WTC11 (cell line): ENCODE measurements at regions not wholly inside any gene's neighbourhood (a gene's known extent, or its start where the extent isn't known, plus 50 kb on each side); places are given as distances from the start of the nearest gene placed in this dataset.

Source experiments
- ATAC-seq: fragments of 200-7000 bp; cut with Tn5 transposase; 2 replicates; pipeline ENCODE4 v1.10.0; 2021; ENCODE audit warnings: mild to moderate bottlenecking, moderate library complexity
- CTCF ChIA-PET: fragments of 300-600 bp; sonication (Branson Sonifier 250); formaldehyde crosslinking; loops from one replicate; lab custom pipeline; 2021; ENCODE audit warnings: antibody characterized with exemption; lab: Charles Lee
- POLR2A ChIA-PET: fragments of 350-600 bp; sonication (Branson Sonifier 250); formaldehyde crosslinking; loops from one replicate; lab custom pipeline; 2021; ENCODE audit warnings: antibody characterized with exemption; lab: Charles Lee
- DNase-seq: peaks from one replicate; pipeline ENCODE4 v3.0.0; 2021; ENCODE audit warnings: low spot score
- H3K27ac Mint-ChIP-seq: 2 replicates; pipeline ENCODE4 v1.8.0; 2021; ENCODE audit warnings: mixed read lengths
- H3K27me3 Mint-ChIP-seq: 2 replicates; pipeline ENCODE4 v1.8.0; 2021; ENCODE audit warnings: low read depth, mild to moderate bottlenecking, moderate library complexity, mixed read lengths
- H3K36me3 Mint-ChIP-seq: 2 replicates; pipeline ENCODE4 v1.8.0; 2021; ENCODE audit warnings: mixed read lengths
- H3K4me1 Mint-ChIP-seq: 2 replicates; pipeline ENCODE4 v1.8.0; 2022; ENCODE audit warnings: mixed read lengths
- H3K4me3 Mint-ChIP-seq: 2 replicates; pipeline ENCODE4 v1.8.0; 2021; ENCODE audit warnings: mild to moderate bottlenecking, moderate library complexity, mixed read lengths
- H3K9me3 Mint-ChIP-seq: 2 replicates; pipeline ENCODE4 v1.8.0; 2021; ENCODE audit warnings: mixed read lengths
- AR ChIP-seq: fragments of 250-450 bp; sonication (Bioruptor Pico); IDR thresholded peaks from 2 replicates; pipeline ENCODE4 v1.9.0; 2021; ENCODE audit warnings: mild to moderate bottlenecking
- ATF3 ChIP-seq: sonication (generic); formaldehyde crosslinking; conservative IDR thresholded peaks from 2 replicates; pipeline ENCODE4 v1.8.1; 2022; ENCODE audit warnings: mild to moderate bottlenecking, missing genetic modification reagents
- ATF6 ChIP-seq: sonication (generic); formaldehyde crosslinking; IDR thresholded peaks from 2 replicates; pipeline ENCODE4 v1.8.1; 2023; ENCODE audit warnings: mild to moderate bottlenecking, missing genetic modification reagents
- ETV6 ChIP-seq: sonication (generic); formaldehyde crosslinking; IDR thresholded peaks from 2 replicates; pipeline ENCODE4 v1.8.1; 2022; ENCODE audit warnings: mild to moderate bottlenecking, missing genetic modification reagents
- FOXP4 ChIP-seq: sonication (generic); formaldehyde crosslinking; IDR thresholded peaks from 2 replicates; pipeline ENCODE4 v1.8.0; 2022; ENCODE audit warnings: mild to moderate bottlenecking, missing genetic modification reagents
- GABPB1 ChIP-seq: sonication (generic); formaldehyde crosslinking; IDR thresholded peaks from 2 replicates; pipeline ENCODE4 v1.8.1; 2023; ENCODE audit warnings: mild to moderate bottlenecking, missing genetic modification reagents
- HMGA2 ChIP-seq: fragments of 250-450 bp; sonication (Bioruptor Pico); IDR thresholded peaks from 2 replicates; pipeline ENCODE4 v1.4.0; 2021; ENCODE audit warnings: mild to moderate bottlenecking, moderate library complexity
- KAT7 ChIP-seq: sonication (generic); formaldehyde crosslinking; IDR thresholded peaks from 2 replicates; pipeline ENCODE4 v1.8.1; 2023; ENCODE audit warnings: missing genetic modification reagents, mild to moderate bottlenecking, borderline replicate concordance
- PREB ChIP-seq: sonication (generic); formaldehyde crosslinking; IDR thresholded peaks from 2 replicates; pipeline ENCODE4 v1.8.1; 2022; ENCODE audit warnings: mild to moderate bottlenecking, missing genetic modification reagents, moderate library complexity, borderline replicate concordance
- SOX15 ChIP-seq: fragments of 250-450 bp; sonication (Bioruptor Pico); IDR thresholded peaks from 2 replicates; pipeline ENCODE4 v1.9.0; 2021; ENCODE audit warnings: mild to moderate bottlenecking
- SP1 ChIP-seq: sonication (generic); formaldehyde crosslinking; conservative IDR thresholded peaks from 2 replicates; pipeline ENCODE4 v1.8.1; 2022; ENCODE audit warnings: missing genetic modification reagents
- TEAD1 ChIP-seq: sonication (generic); formaldehyde crosslinking; IDR thresholded peaks from 2 replicates; pipeline ENCODE4 v1.8.0; 2022; ENCODE audit warnings: mild to moderate bottlenecking, missing genetic modification reagents
- USF1 ChIP-seq: sonication (generic); formaldehyde crosslinking; IDR thresholded peaks from 2 replicates; pipeline ENCODE4 v1.8.0; 2022; ENCODE audit warnings: mild to moderate bottlenecking, missing genetic modification reagents
- ZNF219 ChIP-seq: sonication (generic); formaldehyde crosslinking; IDR thresholded peaks from 2 replicates; pipeline ENCODE4 v1.8.0; 2023; ENCODE audit warnings: missing genetic modification reagents, mild to moderate bottlenecking, borderline replicate concordance
- ZNF232 ChIP-seq: sonication (generic); formaldehyde crosslinking; IDR thresholded peaks from 2 replicates; pipeline ENCODE4 v1.8.0; 2022; ENCODE audit warnings: mild to moderate bottlenecking, missing genetic modification reagents
- ZNF263 ChIP-seq: sonication (generic); formaldehyde crosslinking; IDR thresholded peaks from 2 replicates; pipeline ENCODE4 v1.8.1; 2022; ENCODE audit warnings: low read depth, mild to moderate bottlenecking, moderate library complexity, missing genetic modification reagents
- ZNF671 ChIP-seq: fragments of 250-450 bp; sonication (Bioruptor Pico); IDR thresholded peaks from 2 replicates; pipeline ENCODE4 v1.8.0; 2021; ENCODE audit warnings: mild to moderate bottlenecking

- POLR2A ChIA-PET = no interaction called here
- Mint-ChIP-seq H3K36me3 (no peaks in the 10 kb centered on the region), H3K9me3 (no peaks in the 10 kb centered on the region), H3K27me3 (peaks cover 4% of the 10 kb centered on the region), H3K4me1 (peaks cover 4% of the 10 kb centered on the region), H3K27ac (no peak overlapping the region), H3K4me3 (no peak overlapping the region)
- ATAC-seq (no peak), DNase-seq (no peak)
- CTCF ChIA-PET = interaction anchor here (1.0 to 6.0 kb wide), 4 partner anchors 16 to 264 kb away, joined by 3 to 62 read pairs (median 4); no protein-coding TSS in a partner anchor
- TF ChIP-seq ZNF219 (CRISPR knock-in tag) (no peak), ZNF232 (CRISPR knock-in tag) (no peak), FOXP4 (no peak), SP1 (CRISPR knock-in tag) (no peak), TEAD1 (no peak), GABPB1 (CRISPR knock-in tag) (no peak), ATF3 (CRISPR knock-in tag) (no peak), AR (no peak), USF1 (CRISPR knock-in tag) (no peak), ZNF671 (CRISPR knock-in tag) (no peak)
Measured at GRCh38 chr4:77434299-77435092, 171.1 kb upstream of the CXCL13 start.

- H3K36me3 Mint-ChIP-seq = no peaks in the 10 kb centered on the region
- H3K9me3 Mint-ChIP-seq = no peaks in the 10 kb centered on the region
- H3K4me3 Mint-ChIP-seq = no peak overlapping the region
- ATAC-seq = peak; percentile 76
- POLR2A ChIA-PET = no interaction called here
- no peak overlapping the region for H3K27ac Mint-ChIP-seq
- CTCF ChIA-PET = no interaction called here
- peak; percentile 20 for DNase-seq
- TF ChIP-seq HMGA2 (CRISPR knock-in tag) (no peak), KAT7 (CRISPR knock-in tag) (no peak), PREB (CRISPR knock-in tag) (no peak), SOX15 (no peak), GABPB1 (CRISPR knock-in tag) (no peak), ATF6 (CRISPR knock-in tag) (no peak), ETV6 (CRISPR knock-in tag) (no peak), ZNF263 (CRISPR knock-in tag) (no peak)
- peaks cover 4% of the 10 kb centered on the region; the same call in 1 of the 2 replicates for H3K27me3 Mint-ChIP-seq
- H3K4me1 Mint-ChIP-seq = peaks cover 4% of the 10 kb centered on the region
Measured at GRCh38 chr4:77437079-77437478, 168.5 kb upstream of the CXCL13 start.
